Activated naive CD4-positive, alpha-beta T cell treated with anti-CD3 and anti-CD28 coated beads, Interleukin-2, amount 10 ng/mL, durations not matched to agents 7 days and 5 days (primary cell): ENCODE measurements at regions not wholly inside any gene's neighbourhood (a gene's known extent, or its start where the extent isn't known, plus 50 kb on each side); places are given as distances from the start of the nearest gene placed in this dataset.

Experiments
- CTCF ChIA-PET: fragments of 350-600 bp; sonication (Branson Sonifier 250); formaldehyde crosslinking; loops from one replicate; lab custom pipeline; 2021; ENCODE audit warnings: antibody characterized with exemption; lab: Charles Lee
- DNase-seq: peaks from one replicate; pipeline ENCODE4 v3.0.0-alpha.2; 2020
- H3K27ac Mint-ChIP-seq: one replicate; pipeline ENCODE4 v1.8.0; 2021; ENCODE audit warnings: mild to moderate bottlenecking, moderate library complexity, mixed read lengths
- H3K27me3 Mint-ChIP-seq: one replicate; pipeline ENCODE4 v1.8.0; 2021; ENCODE audit warnings: mild to moderate bottlenecking, mixed read lengths
- H3K36me3 Mint-ChIP-seq: one replicate; pipeline ENCODE4 v1.8.0; 2021; ENCODE audit warnings: mixed read lengths
- H3K4me1 Mint-ChIP-seq: one replicate; pipeline ENCODE4 v1.8.0; 2021; ENCODE audit warnings: mixed read lengths
- H3K4me3 Mint-ChIP-seq: one replicate; pipeline ENCODE4 v1.8.0; 2021; ENCODE audit warnings: mild to moderate bottlenecking, moderate library complexity, mixed read lengths
- H3K9me3 Mint-ChIP-seq: one replicate; pipeline ENCODE4 v1.8.0; 2021; ENCODE audit warnings: mixed read lengths

DNA sequence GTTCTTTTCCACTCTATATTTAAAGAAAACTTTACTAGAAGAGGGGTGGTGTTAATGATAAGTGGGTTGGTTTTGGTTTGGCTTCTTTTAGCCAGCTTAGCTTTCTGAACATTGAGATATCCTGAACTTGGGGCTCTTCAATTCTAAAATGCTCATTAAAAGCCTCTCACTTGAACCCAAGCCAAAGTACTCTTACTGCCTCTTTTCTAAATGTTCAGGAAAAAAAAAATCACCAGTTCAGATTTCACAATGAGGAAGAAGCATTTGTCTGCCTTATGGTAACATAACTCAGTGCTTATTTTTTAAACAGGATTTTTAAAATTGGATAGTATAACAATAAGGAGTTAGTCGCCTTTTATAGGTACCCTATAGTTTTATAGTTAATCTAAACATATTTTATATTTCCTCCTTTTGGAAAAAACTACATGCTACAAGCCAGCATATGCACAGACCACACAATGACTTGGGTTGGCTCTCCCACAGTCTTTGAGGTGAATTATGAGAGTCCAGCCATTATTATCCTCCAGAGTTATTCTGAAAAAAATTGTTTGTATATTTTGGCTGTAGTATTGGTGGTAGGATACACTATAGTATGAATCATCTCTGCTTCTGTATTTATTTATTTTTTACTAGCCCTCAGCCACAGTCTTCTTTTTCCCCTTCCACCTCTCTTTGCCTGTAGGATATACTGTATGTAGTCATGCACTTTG is 195.5 kb upstream of the TMPO start:
- Mint-ChIP-seq H3K9me3 (no peaks in the 10 kb centered on the region), H3K4me1 (no peaks in the 10 kb centered on the region)

DNA sequence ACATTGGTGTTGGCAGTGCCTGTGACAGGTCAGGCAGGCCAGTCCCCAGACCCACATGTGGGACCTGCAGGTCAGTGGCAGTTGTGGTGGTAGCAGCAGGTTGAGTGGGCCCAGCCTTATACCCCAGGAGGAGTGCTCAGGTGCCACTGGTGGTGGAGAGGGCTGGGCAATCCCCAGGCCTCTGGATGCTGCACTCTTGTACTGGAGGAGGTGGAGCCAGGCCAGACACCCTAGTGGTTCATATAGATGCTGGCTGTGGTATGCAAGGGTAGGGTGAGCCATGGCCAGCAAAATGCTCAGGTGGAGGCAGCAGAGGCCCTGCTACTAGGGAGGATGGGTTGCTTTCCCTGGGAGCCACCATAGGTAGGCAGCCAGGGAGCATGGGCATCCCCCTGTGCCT is 190.4 kb upstream of the TMPO start:
- H3K27me3 Mint-ChIP-seq: no peaks in the 10 kb centered on the region
- CTCF ChIA-PET: no interaction called here
- H3K9me3 Mint-ChIP-seq: no peaks in the 10 kb centered on the region
- H3K4me1 Mint-ChIP-seq: no peaks in the 10 kb centered on the region
- H3K4me3 Mint-ChIP-seq: no peak overlapping the region
- H3K36me3 Mint-ChIP-seq: no peaks in the 10 kb centered on the region
- DNase-seq: no peak
- no peak overlapping the region for H3K27ac Mint-ChIP-seq

More for the DNA sequence above, 195.5 kb upstream of the TMPO start:
- CTCF ChIA-PET: no interaction called here
- Mint-ChIP-seq H3K36me3 (no peaks in the 10 kb centered on the region), H3K27me3 (no peaks in the 10 kb centered on the region), H3K4me3 (no peak overlapping the region), H3K27ac (no peak overlapping the region)
- DNase-seq: no peak

DNA sequence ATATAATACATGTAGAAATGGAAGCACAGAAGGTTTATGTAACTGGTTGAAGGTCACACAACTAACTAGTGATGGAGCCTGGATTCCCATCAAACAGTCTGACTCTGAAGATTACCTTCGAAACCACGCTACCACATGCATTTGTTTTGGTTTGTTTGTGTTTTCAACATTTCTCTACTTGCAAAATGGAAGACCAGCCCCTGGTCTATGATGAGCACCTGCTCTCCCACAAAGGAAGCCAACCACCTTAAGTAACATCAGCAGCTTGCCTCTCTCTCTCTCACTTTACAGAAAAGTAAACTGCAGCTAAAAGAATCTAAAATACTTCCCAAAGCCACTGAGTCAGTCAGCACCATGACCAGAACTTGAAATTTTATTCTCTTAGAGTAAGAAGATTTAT is 186.9 kb upstream of the TMPO start:
- no peaks in the 10 kb centered on the region for H3K9me3 Mint-ChIP-seq
- H3K4me1 Mint-ChIP-seq: no peaks in the 10 kb centered on the region
- no peaks in the 10 kb centered on the region for H3K27me3 Mint-ChIP-seq
- DNase-seq: no peak
- H3K4me3 Mint-ChIP-seq: no peak overlapping the region
- no peak overlapping the region for H3K27ac Mint-ChIP-seq
- H3K36me3 Mint-ChIP-seq: no peaks in the 10 kb centered on the region
- CTCF ChIA-PET: no interaction called here

DNA sequence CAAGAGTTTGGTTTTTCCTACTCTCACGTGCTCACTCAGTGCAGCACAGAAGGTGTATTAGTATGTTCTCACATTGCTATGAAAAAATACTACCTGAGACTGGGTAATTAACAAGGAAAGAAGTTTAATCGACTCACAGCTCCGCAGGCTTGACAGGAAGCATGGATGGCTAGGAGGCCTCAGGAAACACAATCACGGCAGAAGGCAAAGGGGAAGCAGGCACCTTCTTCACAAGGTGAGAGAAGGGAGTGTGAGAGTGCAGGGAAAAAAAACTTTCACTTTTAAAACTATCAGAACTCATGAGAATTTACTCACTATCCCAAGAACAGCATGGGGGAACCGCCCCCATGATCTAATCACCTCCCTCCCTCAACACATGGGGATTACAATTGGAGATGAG is 185.8 kb upstream of the TMPO start:
- no peak for DNase-seq
- Mint-ChIP-seq H3K4me3 (no peak overlapping the region), H3K27me3 (no peaks in the 10 kb centered on the region), H3K9me3 (no peaks in the 10 kb centered on the region), H3K4me1 (no peaks in the 10 kb centered on the region), H3K36me3 (no peaks in the 10 kb centered on the region), H3K27ac (no peak overlapping the region)
- CTCF ChIA-PET: no interaction called here

DNA sequence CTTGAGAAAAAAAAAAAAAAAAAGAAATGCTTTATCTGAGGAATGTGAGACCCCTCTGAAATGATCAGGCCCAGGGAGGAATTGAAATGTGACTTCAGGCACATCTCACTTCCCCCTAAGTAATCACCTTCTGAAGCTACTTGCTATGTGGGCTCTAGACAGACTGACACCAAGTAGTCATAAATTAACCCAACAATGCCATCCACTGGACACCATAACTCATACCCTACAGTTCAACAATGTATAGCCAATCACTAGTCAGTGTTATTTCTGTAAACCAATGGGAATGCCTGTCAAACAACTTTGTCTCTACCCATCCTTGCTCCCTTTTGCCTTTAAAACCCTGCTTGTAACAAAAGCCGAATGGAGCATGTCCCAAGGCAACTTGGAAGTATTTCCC is 182.7 kb upstream of the TMPO start:
- CTCF ChIA-PET: no interaction called here
- H3K27me3 Mint-ChIP-seq: peaks cover 5% of the 10 kb centered on the region
- no peaks in the 10 kb centered on the region for H3K9me3 Mint-ChIP-seq
- H3K36me3 Mint-ChIP-seq: no peaks in the 10 kb centered on the region
- DNase-seq: no peak
- no peak overlapping the region for H3K4me3 Mint-ChIP-seq
- H3K4me1 Mint-ChIP-seq: no peaks in the 10 kb centered on the region
- no peak overlapping the region for H3K27ac Mint-ChIP-seq

DNA sequence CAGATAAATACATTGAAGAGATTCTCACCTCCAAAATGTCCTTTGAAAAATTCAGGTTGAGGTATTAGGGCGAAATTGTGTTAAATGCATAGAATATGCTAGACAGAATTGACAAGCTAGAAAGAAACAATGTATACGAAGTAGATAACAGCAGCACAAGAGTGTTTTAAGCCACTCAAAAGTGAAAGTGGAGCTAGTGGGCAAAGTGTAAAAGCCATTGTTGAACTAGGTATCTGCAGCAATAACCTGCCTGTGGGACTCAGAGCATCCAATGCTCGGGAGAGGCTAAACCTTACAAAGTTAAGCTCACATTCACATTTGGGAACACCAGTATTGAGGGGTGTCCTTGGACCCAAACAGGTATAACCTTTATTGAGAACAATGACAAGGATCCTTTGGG is 180.6 kb upstream of the TMPO start:
- no peak overlapping the region for H3K4me3 Mint-ChIP-seq
- DNase-seq: no peak
- H3K36me3 Mint-ChIP-seq: no peaks in the 10 kb centered on the region
- H3K27me3 Mint-ChIP-seq: peaks cover 15% of the 10 kb centered on the region
- H3K4me1 Mint-ChIP-seq: no peaks in the 10 kb centered on the region
- CTCF ChIA-PET: no interaction called here
- no peaks in the 10 kb centered on the region for H3K9me3 Mint-ChIP-seq
- no peak overlapping the region for H3K27ac Mint-ChIP-seq

DNA sequence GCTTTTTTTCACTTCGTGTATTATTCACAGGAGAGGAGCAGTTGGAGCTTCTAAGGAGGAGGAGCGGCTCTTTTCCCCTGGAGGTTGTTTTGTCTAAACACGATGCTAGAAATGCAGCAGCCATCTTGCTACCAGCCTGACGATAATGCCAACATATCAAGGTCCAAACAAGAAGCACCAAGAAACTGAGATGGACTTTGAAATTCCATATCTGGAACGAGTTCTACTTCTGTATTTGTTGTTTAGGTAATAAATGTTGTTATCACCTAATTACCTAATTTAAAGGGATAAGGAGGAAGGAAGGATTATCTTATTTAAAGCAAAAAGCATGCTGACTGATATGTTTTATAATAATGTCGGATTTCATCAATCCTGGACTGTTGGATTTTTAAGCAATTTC is 174.4 kb upstream of the TMPO start:
- CTCF ChIA-PET: no interaction called here
- peaks cover 20% of the 10 kb centered on the region for H3K27me3 Mint-ChIP-seq
- no peak for DNase-seq
- no peak overlapping the region for H3K4me3 Mint-ChIP-seq
- H3K27ac Mint-ChIP-seq: no peak overlapping the region
- H3K36me3 Mint-ChIP-seq: no peaks in the 10 kb centered on the region
- no peaks in the 10 kb centered on the region for H3K9me3 Mint-ChIP-seq
- H3K4me1 Mint-ChIP-seq: no peaks in the 10 kb centered on the region

DNA sequence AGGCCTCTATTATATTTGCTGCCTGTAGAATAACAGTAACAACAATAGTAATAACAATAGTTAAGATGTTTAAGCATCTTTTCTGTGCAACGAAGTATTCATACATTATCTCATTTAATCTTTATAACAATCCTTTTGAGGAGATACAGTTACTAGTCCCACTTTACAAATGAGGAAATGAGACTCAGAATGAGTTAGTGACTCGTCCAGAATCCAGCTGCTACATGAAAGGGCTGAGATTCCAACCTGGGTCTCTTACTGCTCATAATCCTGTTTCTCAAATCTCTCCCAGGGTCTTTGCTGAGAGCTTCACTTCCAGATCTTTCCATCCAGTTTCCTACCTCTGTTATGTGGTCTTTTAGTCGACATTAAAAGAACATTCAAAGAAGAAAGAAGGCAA is 173.7 kb upstream of the TMPO start:
- H3K4me1 Mint-ChIP-seq: no peaks in the 10 kb centered on the region
- H3K36me3 Mint-ChIP-seq: no peaks in the 10 kb centered on the region
- no peak for DNase-seq
- no peak overlapping the region for H3K27ac Mint-ChIP-seq
- peaks cover 18% of the 10 kb centered on the region for H3K27me3 Mint-ChIP-seq
- H3K9me3 Mint-ChIP-seq: no peaks in the 10 kb centered on the region
- CTCF ChIA-PET: no interaction called here
- no peak overlapping the region for H3K4me3 Mint-ChIP-seq

DNA sequence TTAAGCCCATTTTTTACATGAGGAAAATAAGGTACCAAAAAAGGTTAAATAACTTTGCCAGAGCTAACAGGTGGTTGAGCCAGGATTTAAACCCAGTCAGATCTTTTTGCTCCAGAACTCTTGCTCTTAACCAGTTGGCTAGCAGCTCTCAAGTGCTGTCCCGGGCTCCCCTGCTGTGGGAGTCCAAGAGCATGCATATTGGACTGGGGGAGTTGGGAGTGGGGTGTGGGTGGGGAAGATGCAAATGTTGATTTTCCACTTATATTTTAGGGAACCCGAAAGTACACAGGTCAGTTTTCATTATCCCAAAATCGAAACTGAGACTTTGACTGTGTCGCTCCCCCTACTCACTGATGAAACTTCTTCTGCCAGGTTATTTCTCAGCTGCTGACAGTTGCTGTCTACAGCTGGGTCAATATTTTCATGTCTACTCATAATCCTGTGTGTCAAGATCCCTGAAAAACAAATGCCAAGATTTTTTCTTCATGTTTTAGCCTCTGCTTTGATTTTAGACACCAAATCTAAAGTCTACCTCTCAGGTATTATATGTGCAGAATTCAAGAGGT is 172.3 kb upstream of the TMPO start:
- H3K27me3 Mint-ChIP-seq: peaks cover 15% of the 10 kb centered on the region
- no peaks in the 10 kb centered on the region for H3K36me3 Mint-ChIP-seq
- DNase-seq: no peak
- CTCF ChIA-PET: no interaction called here
- no peak overlapping the region for H3K27ac Mint-ChIP-seq
- no peak overlapping the region for H3K4me3 Mint-ChIP-seq
- no peaks in the 10 kb centered on the region for H3K9me3 Mint-ChIP-seq
- no peaks in the 10 kb centered on the region for H3K4me1 Mint-ChIP-seq

DNA sequence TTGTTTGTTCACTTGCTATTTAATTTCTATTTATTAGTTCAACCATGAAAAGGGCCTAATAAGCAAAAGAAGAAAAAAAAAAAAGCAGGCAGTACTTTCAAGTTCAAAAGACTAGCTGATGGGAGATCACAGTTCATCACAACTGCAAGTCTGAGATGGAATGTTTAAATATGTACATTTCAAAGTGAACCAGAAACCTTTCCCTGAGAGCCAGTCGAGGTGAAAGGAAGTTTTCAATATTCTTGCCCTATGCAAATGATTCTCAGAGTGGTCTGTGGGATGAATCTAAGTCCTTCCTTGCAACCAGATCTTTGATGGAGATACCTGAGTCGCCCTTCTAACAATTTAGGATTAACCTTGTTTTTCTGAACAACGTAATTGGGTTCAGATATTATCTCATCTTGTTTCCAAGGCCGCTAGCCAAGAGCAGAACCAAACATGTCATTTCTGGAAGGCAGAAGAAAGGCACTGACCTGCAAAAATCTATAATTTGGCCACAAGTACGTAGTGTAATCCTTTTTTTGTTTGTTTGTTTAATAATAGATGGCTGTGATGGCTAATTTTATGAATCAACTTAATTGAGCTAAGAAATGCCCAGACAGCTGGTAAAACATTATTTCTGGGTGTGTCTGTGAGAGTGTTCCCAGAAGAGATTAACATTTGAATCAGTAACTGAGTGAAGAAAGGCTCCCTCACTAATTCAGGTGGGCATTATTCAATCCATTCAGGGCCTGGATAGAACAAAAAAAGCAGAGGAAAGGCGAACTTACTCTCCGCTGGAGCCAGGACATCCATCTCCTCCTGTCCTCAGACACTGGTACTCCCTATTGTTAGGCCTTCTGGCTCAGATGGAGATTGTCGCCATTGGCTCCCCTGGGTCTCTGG is 171.1 kb upstream of the TMPO start:
- no peak for DNase-seq
- CTCF ChIA-PET: no interaction called here
- H3K27ac Mint-ChIP-seq: no peak overlapping the region
- peaks cover 4% of the 10 kb centered on the region for H3K27me3 Mint-ChIP-seq
- no peaks in the 10 kb centered on the region for H3K9me3 Mint-ChIP-seq
- H3K36me3 Mint-ChIP-seq: no peaks in the 10 kb centered on the region
- H3K4me1 Mint-ChIP-seq: no peaks in the 10 kb centered on the region
- H3K4me3 Mint-ChIP-seq: no peak overlapping the region

DNA sequence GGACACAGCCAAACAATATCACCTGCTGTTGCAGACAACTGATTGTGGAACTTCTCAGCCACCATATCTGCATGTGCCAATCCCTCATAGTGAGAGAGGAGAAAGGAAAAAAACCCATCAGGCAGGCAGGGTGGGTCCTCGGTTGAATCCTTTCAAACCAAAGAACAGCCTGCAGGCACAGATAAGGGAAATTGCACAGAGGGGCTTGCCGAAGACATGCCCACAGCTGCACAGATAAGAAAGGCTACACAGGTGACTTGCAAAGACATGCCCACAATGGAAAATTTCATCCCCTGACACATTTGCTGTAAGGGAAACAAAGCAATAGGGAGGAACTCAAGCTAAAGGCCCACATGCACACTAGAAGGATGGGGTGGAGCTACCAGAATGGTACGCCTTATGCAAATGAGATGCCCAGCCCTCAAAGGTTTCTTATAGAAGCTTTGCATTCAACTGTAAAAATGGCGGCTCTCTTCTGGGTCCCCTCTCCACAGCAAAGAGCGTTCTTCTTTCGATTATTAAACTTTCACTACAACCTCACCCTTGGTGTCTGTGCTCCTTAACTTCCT is 170.0 kb upstream of the TMPO start:
- H3K27ac Mint-ChIP-seq: no peak overlapping the region
- H3K4me1 Mint-ChIP-seq: no peaks in the 10 kb centered on the region
- H3K4me3 Mint-ChIP-seq: no peak overlapping the region
- CTCF ChIA-PET: no interaction called here
- H3K9me3 Mint-ChIP-seq: no peaks in the 10 kb centered on the region
- peaks cover 4% of the 10 kb centered on the region for H3K27me3 Mint-ChIP-seq
- no peak for DNase-seq
- H3K36me3 Mint-ChIP-seq: no peaks in the 10 kb centered on the region

DNA sequence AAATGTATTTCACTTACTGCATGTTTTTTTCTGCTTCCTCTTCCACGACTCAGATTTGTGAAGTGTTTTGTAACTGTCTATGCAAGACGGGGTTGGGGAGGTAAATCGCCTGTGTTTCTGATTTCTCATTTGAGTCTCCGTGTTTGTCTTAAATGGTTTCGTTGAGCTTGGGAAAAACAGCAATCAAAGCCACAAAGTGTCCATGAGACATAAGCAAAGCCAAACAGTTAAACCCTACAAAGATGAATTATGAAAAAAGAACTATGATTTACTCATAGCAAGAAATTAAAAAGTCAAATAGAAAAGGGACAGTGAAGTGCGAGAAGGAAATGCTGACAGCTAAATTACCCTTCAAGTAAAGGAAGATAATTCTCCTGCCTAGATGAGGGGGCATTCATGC is 164.3 kb upstream of the TMPO start:
- H3K27me3 Mint-ChIP-seq: peaks cover 10% of the 10 kb centered on the region
- CTCF ChIA-PET: interaction anchor here (1.5 kb wide), 1 partner anchor 46 kb away, joined by 3 read pairs; no protein-coding TSS in a partner anchor
- no peaks in the 10 kb centered on the region for H3K4me1 Mint-ChIP-seq
- no peaks in the 10 kb centered on the region for H3K36me3 Mint-ChIP-seq
- H3K27ac Mint-ChIP-seq: no peak overlapping the region
- DNase-seq: no peak
- H3K4me3 Mint-ChIP-seq: no peak overlapping the region
- no peaks in the 10 kb centered on the region for H3K9me3 Mint-ChIP-seq

DNA sequence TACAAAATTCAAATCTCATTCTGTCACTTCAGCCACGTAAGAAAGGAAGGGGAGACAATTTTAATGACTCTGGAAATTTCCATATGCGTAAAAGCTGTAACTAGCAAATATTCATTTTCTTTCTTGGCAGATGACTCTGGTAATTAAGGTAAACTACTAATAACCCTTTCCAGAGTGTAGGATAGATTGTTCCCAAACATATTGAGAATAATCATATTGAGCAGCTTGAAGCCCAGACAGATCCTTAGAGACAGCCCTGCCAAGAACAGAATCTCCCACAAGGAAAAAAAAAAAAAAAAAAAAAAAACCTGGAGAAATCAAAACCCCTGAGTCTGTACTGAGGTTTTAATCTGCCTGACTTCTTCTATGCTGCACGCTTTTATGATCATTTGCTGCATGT is 163.6 kb upstream of the TMPO start:
- CTCF ChIA-PET: interaction anchor here (1.5 kb wide), 1 partner anchor 46 kb away, joined by 3 read pairs; no protein-coding TSS in a partner anchor
- H3K27me3 Mint-ChIP-seq: peaks cover 10% of the 10 kb centered on the region
- H3K4me1 Mint-ChIP-seq: no peaks in the 10 kb centered on the region
- DNase-seq: no peak
- no peaks in the 10 kb centered on the region for H3K9me3 Mint-ChIP-seq
- no peaks in the 10 kb centered on the region for H3K36me3 Mint-ChIP-seq
- H3K4me3 Mint-ChIP-seq: no peak overlapping the region
- H3K27ac Mint-ChIP-seq: no peak overlapping the region

DNA sequence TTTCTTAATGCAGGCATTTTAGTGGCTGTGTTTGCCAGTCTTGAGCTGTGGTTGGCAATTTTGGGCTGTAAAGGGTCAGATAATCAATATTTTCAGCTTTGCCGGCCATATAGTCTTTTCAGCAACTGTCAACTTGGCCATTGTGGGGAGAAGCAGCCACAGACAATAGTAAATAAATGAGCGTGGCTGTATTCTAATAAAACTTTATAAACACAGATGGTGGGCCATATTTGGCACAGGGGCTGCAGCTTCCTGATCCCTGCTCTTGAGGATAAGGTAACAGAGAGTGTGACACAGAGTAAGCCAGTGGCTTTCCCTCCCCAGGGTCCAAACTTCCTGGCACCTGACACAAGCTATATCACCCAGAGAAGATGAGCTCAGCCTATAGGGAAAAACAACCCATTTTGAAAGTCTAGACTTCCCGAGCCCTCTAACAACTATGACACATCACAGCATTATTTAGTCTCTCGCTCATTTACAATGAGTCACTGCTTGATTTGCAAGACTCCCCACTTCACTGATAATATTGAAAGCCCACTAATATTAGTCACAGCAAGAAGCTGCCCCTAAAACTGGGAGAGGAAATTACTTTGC is 163.1 kb upstream of the TMPO start:
- Mint-ChIP-seq H3K4me1 (no peaks in the 10 kb centered on the region), H3K9me3 (no peaks in the 10 kb centered on the region), H3K27ac (no peak overlapping the region), H3K4me3 (no peak overlapping the region), H3K36me3 (no peaks in the 10 kb centered on the region), H3K27me3 (peaks cover 10% of the 10 kb centered on the region)
- CTCF ChIA-PET: interaction anchor here (1.5 kb wide), 1 partner anchor 45 kb away, joined by 3 read pairs; no protein-coding TSS in a partner anchor
- no peak for DNase-seq
